Keratinocyte (primary cell): ENCODE measurements at regions not wholly inside any gene's neighbourhood (a gene's known extent, or its start where the extent isn't known, plus 50 kb on each side); places are given as distances from the start of the nearest gene placed in this dataset.

ENCODE experiments used
- DNase-seq: peaks from one replicate; pipeline ENCODE4 v3.0.0-alpha.2; 2011; ENCODE audit warnings: low read depth, missing footprints, low spot score
- FAIRE-seq: peaks from 2 replicates; lab custom pipeline; 2011; peaks lifted over from hg19 to GRCh38; lab: Jason Lieb, UNC
- H2AFZ ChIP-seq: 2 replicates; pipeline ENCODE4 v1.6.0; 2012; ENCODE audit warnings: low read length, control low read depth, inconsistent platforms; ENCODE audit not compliant: control insufficient read depth
- H3K27ac ChIP-seq: 2 replicates; pipeline ENCODE4 v1.5.1; 2011; ENCODE audit warnings: low read length; ENCODE audit not compliant: control insufficient read depth, insufficient read depth
- H3K27me3 ChIP-seq: 3 replicates; pipeline ENCODE4 v1.6.0; 2011; ENCODE audit warnings: low read length; ENCODE audit not compliant: control insufficient read depth, insufficient read depth; ENCODE audit errors: extremely low read depth
- H3K36me3 ChIP-seq, 2 experiments: 2 replicates in 1 of 2; 3 replicates in 1 of 2; pipeline ENCODE4 v1.5.1; 2011; ENCODE audit warnings: low read length in 2 of 2, mild to moderate bottlenecking in 1 of 2; ENCODE audit not compliant: control insufficient read depth in 2 of 2, insufficient read depth in 2 of 2; ENCODE audit errors: extremely low read depth in 1 of 2
- H3K4me1 ChIP-seq: 3 replicates; pipeline ENCODE4 v1.5.1; 2011; ENCODE audit warnings: low read length; ENCODE audit not compliant: control insufficient read depth, insufficient read depth; ENCODE audit errors: extremely low read depth
- H3K4me2 ChIP-seq: 3 replicates; pipeline ENCODE4 v1.6.0; 2011; ENCODE audit warnings: low read depth, low read length; ENCODE audit not compliant: control insufficient read depth, insufficient read depth; ENCODE audit errors: extremely low read depth
- H3K4me3 ChIP-seq, 3 experiments: fragments of 200-600 bp in 1 of 3; sonication (generic) in 1 of 3; 2 replicates in 2 of 3; 3 replicates in 1 of 3; pipeline ENCODE4 v1.5.1; 2011 to 2016; ENCODE audit warnings: low read length in 3 of 3, mild to moderate bottlenecking in 3 of 3, control low read depth in 2 of 3, inconsistent platforms in 1 of 3, low read depth in 1 of 3, mixed read lengths in 1 of 3, mixed run types in 1 of 3, moderate library complexity in 1 of 3; ENCODE audit not compliant: control insufficient read depth in 2 of 3, insufficient read depth in 2 of 3; ENCODE audit errors: extremely low read depth in 1 of 3
- H3K79me2 ChIP-seq: 2 replicates; pipeline ENCODE4 v1.6.0; 2012; ENCODE audit warnings: low read length; ENCODE audit not compliant: control insufficient read depth, insufficient read depth
- H3K9ac ChIP-seq: 3 replicates; pipeline ENCODE4 v1.6.0; 2011; ENCODE audit warnings: low read length; ENCODE audit not compliant: control insufficient read depth, insufficient read depth; ENCODE audit errors: extremely low read depth
- H3K9me1 ChIP-seq: 3 replicates; pipeline ENCODE4 v1.6.0; 2011; ENCODE audit warnings: low read length; ENCODE audit not compliant: control insufficient read depth, insufficient read depth; ENCODE audit errors: extremely low read depth
- H3K9me3 ChIP-seq: 2 replicates; pipeline ENCODE4 v1.5.1; 2012; ENCODE audit warnings: low read depth, low read length; ENCODE audit not compliant: control insufficient read depth
- H4K20me1 ChIP-seq: 3 replicates; pipeline ENCODE4 v1.6.0; 2011; ENCODE audit warnings: low read length; ENCODE audit not compliant: control insufficient read depth, insufficient read depth; ENCODE audit errors: extremely low read depth
- EZH2 ChIP-seq: IDR thresholded peaks from one replicate; pipeline ENCODE4 v1.6.1; 2012; ENCODE audit warnings: inconsistent platforms, mild to moderate bottlenecking, low read length, moderate library complexity
- dilution Hi-C: fragments of 300-500 bp; cut with MboI; formaldehyde crosslinking; loops from one replicate; pipeline ENCODE4 v1.7.0; 2020; ENCODE audit warnings: low sequenced_read_pairs; ENCODE audit not compliant: extremely low pct_ligation_motif_present
- TF ChIP-seq, protein P1 (sequence below), 3 experiments: IDR thresholded peaks in 1 of 3; conservative IDR thresholded peaks in 1 of 3; optimal IDR thresholded peaks in 1 of 3; 2 replicates in 2 of 3; 3 replicates in 1 of 3; pipeline versions ENCODE3 to v1.5.1; 2011; ENCODE audit warnings: low read length in 3 of 3, mild to moderate bottlenecking in 3 of 3, moderate library complexity in 2 of 3, control low read depth in 1 of 3, inconsistent platforms in 1 of 3; ENCODE audit not compliant: insufficient read depth in 2 of 3; ENCODE audit errors: extremely low read depth in 1 of 3

DNA sequence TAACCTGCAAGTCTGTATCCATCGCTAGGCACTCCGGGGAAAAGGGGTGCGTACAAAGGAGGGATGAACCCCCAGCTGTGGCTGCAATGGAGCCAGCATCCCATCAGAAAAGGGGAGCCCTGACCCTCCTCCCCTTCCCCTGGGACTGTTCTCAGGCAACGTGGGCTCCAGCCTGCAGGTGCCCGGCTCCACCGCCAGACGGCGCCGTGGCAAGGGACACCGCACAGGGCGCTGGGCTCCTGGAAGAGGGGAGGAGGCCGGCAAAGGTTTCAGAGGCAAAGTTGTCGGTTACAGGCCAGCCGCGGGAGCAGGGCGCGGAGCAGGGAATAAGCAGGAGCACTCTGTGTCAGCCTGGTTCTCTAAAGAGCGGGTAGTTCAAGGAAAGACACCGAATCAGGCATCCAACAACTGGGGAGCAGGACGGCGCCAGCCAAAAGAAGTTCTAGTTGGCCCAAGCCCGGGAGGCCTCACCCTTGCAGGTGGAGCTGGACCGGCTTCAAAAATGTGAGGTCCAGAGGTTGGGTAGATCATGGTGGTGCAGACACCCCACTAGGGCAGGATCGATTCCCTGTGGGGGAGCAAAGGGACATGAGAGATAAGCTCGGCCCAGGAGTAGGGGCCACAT is 53.0 kb upstream of the ATP12A start:
- dilution Hi-C loops, result no loop called here

DNA sequence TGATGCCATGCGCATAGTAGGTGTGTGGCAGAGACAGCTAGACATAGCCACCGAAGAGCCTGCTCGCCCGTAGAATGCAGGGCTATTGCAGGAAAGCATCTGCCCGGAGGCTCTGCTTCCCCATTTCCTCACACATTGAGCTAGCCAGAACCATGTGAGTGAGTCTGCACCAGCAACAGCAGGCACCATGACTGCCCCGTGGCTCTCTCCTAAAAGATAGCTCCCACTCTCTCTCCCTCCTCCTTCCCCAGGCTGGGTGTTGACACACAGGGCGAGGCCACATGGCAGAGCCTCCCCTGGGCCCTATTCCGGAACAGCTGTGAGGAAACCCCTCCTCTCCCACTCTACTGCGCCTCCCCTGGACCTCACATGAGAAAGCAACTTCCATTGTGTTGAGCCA is 52.3 kb upstream of the ATP12A start:
- Histone ChIP-seq H3K4me3 (no peak overlapping the region), H3K9me3 (no peaks in the 10 kb centered on the region), H3K4me2 (no peak overlapping the region), H3K79me2 (no peaks in the 10 kb centered on the region), H3K9ac (no peak overlapping the region), H3K27me3 (no peaks in the 10 kb centered on the region), H3K4me1 (peaks cover 19% of the 10 kb centered on the region), H3K9me1 (peaks cover 2% of the 10 kb centered on the region), H2AFZ (peak overlapping the region; percentile 1), H4K20me1 (no peaks in the 10 kb centered on the region), H3K36me3 (no peaks in the 10 kb centered on the region), H3K27ac (no peak overlapping the region)
- TF ChIP-seq, protein P1, sequence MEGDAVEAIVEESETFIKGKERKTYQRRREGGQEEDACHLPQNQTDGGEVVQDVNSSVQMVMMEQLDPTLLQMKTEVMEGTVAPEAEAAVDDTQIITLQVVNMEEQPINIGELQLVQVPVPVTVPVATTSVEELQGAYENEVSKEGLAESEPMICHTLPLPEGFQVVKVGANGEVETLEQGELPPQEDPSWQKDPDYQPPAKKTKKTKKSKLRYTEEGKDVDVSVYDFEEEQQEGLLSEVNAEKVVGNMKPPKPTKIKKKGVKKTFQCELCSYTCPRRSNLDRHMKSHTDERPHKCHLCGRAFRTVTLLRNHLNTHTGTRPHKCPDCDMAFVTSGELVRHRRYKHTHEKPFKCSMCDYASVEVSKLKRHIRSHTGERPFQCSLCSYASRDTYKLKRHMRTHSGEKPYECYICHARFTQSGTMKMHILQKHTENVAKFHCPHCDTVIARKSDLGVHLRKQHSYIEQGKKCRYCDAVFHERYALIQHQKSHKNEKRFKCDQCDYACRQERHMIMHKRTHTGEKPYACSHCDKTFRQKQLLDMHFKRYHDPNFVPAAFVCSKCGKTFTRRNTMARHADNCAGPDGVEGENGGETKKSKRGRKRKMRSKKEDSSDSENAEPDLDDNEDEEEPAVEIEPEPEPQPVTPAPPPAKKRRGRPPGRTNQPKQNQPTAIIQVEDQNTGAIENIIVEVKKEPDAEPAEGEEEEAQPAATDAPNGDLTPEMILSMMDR (optimal IDR thresholded peaks at IDR 0.05 in 1 of 3, IDR thresholded peaks at IDR 0.05 in 1 of 3, conservative IDR thresholded peaks at IDR 0.05 in 1 of 3; ENCODE audit: extremely low read depth in 1 of 3, insufficient read depth in 2 of 3, low read length in 3 of 3), result no peak
- TF ChIP-seq EZH2, result no peak
- no peak for DNase-seq
- dilution Hi-C loops, result no loop called here
- FAIRE-seq, result no peak

More for the DNA sequence above, 53.0 kb upstream of the ATP12A start:
- no peaks in the 10 kb centered on the region for H3K9me3 ChIP-seq
- H2AFZ ChIP-seq, result no peak overlapping the region
- H3K4me3 ChIP-seq, result no peak overlapping the region
- DNase-seq, result no peak
- TF ChIP-seq EZH2, result no peak
- TF ChIP-seq, protein P1 (optimal IDR thresholded peaks at IDR 0.05 in 1 of 3, IDR thresholded peaks at IDR 0.05 in 1 of 3, conservative IDR thresholded peaks at IDR 0.05 in 1 of 3; ENCODE audit: extremely low read depth in 1 of 3, insufficient read depth in 2 of 3, low read length in 3 of 3), result peak; percentile 78 to 89 (median 89)
- no peak overlapping the region for H3K4me2 ChIP-seq
- H3K4me1 ChIP-seq, result peaks cover 14% of the 10 kb centered on the region
- no peaks in the 10 kb centered on the region for H3K79me2 ChIP-seq
- H3K9ac ChIP-seq, result no peak overlapping the region
- H3K36me3 ChIP-seq, result no peaks in the 10 kb centered on the region
- H3K27ac ChIP-seq, result no peak overlapping the region
- no peaks in the 10 kb centered on the region for H3K27me3 ChIP-seq
- no peak for FAIRE-seq
- H3K9me1 ChIP-seq, result peaks cover 2% of the 10 kb centered on the region
- H4K20me1 ChIP-seq, result no peaks in the 10 kb centered on the region
